ENCODE measurements at regions not wholly inside any gene's neighbourhood (a gene's known extent, or its start where the extent isn't known, plus 50 kb on each side); places are given as distances from the start of the nearest gene placed in this dataset.
"Not testable (repeated sequence)": the region's sequence is repeated elsewhere in the genome, so short reads cannot be mapped to it uniquely, and the experiment has no call there.

DNA sequence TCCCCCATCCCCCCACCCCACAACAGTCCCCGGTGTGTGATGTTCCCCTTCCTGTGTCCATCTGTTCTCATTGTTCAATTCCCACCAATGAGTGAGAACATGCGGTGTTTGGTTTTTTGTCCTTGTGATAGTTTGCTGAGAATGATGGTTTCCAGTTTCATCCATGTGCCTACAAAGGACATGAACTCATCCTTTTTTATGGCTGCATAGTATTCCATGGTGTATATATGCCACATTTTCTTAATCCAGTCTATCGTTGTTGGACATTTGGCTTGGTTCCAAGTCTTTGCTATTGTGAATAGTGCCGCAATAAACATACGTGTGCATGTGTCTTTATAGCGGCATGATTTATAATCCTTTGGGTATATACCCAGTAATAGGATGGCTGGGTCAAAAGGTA lies 123.6 kb downstream of the PRDM13 start:
- TF ChIP-seq HMGXB4 (CRISPR knock-in tag; IDR thresholded peaks at IDR 0.05): not testable (repeated sequence)
- TF ChIP-seq, protein P1, sequence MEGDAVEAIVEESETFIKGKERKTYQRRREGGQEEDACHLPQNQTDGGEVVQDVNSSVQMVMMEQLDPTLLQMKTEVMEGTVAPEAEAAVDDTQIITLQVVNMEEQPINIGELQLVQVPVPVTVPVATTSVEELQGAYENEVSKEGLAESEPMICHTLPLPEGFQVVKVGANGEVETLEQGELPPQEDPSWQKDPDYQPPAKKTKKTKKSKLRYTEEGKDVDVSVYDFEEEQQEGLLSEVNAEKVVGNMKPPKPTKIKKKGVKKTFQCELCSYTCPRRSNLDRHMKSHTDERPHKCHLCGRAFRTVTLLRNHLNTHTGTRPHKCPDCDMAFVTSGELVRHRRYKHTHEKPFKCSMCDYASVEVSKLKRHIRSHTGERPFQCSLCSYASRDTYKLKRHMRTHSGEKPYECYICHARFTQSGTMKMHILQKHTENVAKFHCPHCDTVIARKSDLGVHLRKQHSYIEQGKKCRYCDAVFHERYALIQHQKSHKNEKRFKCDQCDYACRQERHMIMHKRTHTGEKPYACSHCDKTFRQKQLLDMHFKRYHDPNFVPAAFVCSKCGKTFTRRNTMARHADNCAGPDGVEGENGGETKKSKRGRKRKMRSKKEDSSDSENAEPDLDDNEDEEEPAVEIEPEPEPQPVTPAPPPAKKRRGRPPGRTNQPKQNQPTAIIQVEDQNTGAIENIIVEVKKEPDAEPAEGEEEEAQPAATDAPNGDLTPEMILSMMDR (IDR thresholded peaks at IDR 0.05): not testable (repeated sequence)
